Ramos (cell line): ENCODE measurements at regions not wholly inside any gene's neighbourhood (a gene's known extent, or its start where the extent isn't known, plus 50 kb on each side); places are given as distances from the start of the nearest gene placed in this dataset.

Experiments used
- in situ Hi-C: fragments of 300-500 bp; cut with MboI; formaldehyde crosslinking; loops from one replicate; pipeline ENCODE4 v1.14.3; 2022; ENCODE audit warnings: low sequenced_read_pairs; ENCODE audit not compliant: unreplicated experiment

GRCh38 chr6:14918200-14918907 lies 327.5 kb upstream of the JARID2 start:
- in situ Hi-C loops = no loop called here

GRCh38 chr6:14919038-14919670 lies 326.7 kb upstream of the JARID2 start:
- in situ Hi-C loops = no loop called here

GRCh38 chr6:14920276-14920675 lies 325.6 kb upstream of the JARID2 start:
- in situ Hi-C loops = no loop called here

- in situ Hi-C loops = no loop called here
Observed at GRCh38 chr6:14921170-14921569, 324.7 kb upstream of the JARID2 start.

- in situ Hi-C loops = no loop called here
Observed at GRCh38 chr6:14921878-14922671, 323.8 kb upstream of the JARID2 start.

GRCh38 chr6:14922706-14923460 lies 323.0 kb upstream of the JARID2 start:
- in situ Hi-C loops = no loop called here

GRCh38 chr6:14924126-14925024 lies 321.5 kb upstream of the JARID2 start:
- in situ Hi-C loops = no loop called here

GRCh38 chr6:14925025-14925698 lies 320.7 kb upstream of the JARID2 start:
- in situ Hi-C loops = no loop called here

- in situ Hi-C loops = no loop called here
Observed at GRCh38 chr6:14925699-14926026, 320.2 kb upstream of the JARID2 start.

GRCh38 chr6:14927398-14927797 lies 318.5 kb upstream of the JARID2 start:
- in situ Hi-C loops = no loop called here

- in situ Hi-C loops = no loop called here
Observed at GRCh38 chr6:14929291-14929690, 316.6 kb upstream of the JARID2 start.

GRCh38 chr6:14930366-14930989 lies 315.4 kb upstream of the JARID2 start:
- in situ Hi-C loops = no loop called here

- in situ Hi-C loops = no loop called here
Observed at GRCh38 chr6:14932485-14933182, 313.2 kb upstream of the JARID2 start.

- in situ Hi-C loops = no loop called here
Observed at GRCh38 chr6:14933183-14933544, 312.7 kb upstream of the JARID2 start.

- in situ Hi-C loops = no loop called here
Observed at GRCh38 chr6:14934013-14934412, 311.9 kb upstream of the JARID2 start.

- in situ Hi-C loops = no loop called here
Observed at GRCh38 chr6:14934844-14935243, 311.0 kb upstream of the JARID2 start.

- in situ Hi-C loops = no loop called here
Observed at GRCh38 chr6:14936861-14937260, 309.0 kb upstream of the JARID2 start.

GRCh38 chr6:14943116-14943515 lies 302.8 kb upstream of the JARID2 start:
- in situ Hi-C loops = no loop called here
